Activated T-cell treated with anti-CD3 and anti-CD28 coated beads, Interleukin-2, amount 50 U/mL, for 48 hours (primary cell): ENCODE measurements at regions not wholly inside any gene's neighbourhood (a gene's known extent, or its start where the extent isn't known, plus 50 kb on each side); places are given as distances from the start of the nearest gene placed in this dataset.
"Not testable (repeated sequence)": the region's sequence is repeated elsewhere in the genome, so short reads cannot be mapped to it uniquely, and the experiment has no call there.

ENCODE experiments used
- DNase-seq, 2 experiments: peaks; one replicate each; pipeline ENCODE4 v3.0.0-alpha.2; 2020

DNA sequence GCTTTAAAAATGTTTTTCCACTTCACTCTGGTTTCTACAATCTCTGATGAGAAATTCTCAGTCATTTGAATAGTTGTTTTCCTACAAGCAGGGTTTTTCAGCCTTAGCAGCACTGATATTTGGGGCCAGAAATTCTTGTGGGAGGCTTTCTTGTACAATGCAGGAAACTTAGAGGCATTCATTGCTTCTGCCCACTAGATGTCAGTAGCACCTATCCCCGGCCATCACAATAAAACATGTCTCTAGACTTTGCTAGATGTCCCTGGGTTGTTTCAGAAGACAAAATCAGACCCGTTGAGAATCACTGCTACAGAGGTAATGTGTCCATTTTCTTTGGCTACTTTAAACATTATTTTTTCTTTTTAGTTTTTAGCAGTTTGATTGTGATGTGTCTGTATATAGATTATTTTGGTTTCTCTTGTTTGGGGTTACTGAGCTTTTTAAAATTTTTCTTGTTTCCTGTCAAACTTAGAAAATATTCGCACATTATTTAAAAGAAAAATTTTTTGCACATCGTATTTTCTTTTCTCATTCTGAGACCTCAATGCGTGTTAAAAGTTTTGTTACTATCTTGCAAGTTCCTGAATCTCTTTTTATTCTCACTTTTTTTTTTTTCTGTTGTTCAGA, 60.8 kb upstream of the CCDC179 start:
- peak in 1 of 2 experiments; percentile 17 for DNase-seq

DNA sequence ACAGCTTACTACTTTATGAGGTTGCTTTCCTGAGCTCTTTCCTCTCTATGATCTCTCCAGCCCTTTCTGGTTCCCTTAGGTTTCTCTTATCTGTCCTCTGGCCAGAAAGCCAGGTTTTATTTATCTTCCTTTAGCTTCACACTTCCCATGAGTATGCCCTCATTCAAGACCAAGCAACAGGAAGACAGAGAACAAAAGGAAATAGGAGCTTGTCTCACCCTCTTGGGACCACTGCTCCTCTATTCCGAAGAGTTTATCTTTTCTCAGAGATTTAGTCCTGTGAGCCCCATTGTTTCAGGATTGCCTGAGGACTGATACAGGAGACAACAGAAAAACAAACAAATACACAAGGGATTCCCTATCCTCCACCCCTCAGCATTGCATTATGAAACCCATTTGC, 62.4 kb upstream of the CCDC179 start:
- DNase-seq, result no peak

- DNase-seq, result no peak
These were observed 63.3 kb upstream of the CCDC179 start for GRCh38 chr11:22923561-22923960.

GRCh38 chr11:22926341-22926740, 66.1 kb upstream of the CCDC179 start:
- DNase-seq, result no peak

- DNase-seq, result no peak
These were observed 67.5 kb upstream of the CCDC179 start for GRCh38 chr11:22927793-22928192.

DNA sequence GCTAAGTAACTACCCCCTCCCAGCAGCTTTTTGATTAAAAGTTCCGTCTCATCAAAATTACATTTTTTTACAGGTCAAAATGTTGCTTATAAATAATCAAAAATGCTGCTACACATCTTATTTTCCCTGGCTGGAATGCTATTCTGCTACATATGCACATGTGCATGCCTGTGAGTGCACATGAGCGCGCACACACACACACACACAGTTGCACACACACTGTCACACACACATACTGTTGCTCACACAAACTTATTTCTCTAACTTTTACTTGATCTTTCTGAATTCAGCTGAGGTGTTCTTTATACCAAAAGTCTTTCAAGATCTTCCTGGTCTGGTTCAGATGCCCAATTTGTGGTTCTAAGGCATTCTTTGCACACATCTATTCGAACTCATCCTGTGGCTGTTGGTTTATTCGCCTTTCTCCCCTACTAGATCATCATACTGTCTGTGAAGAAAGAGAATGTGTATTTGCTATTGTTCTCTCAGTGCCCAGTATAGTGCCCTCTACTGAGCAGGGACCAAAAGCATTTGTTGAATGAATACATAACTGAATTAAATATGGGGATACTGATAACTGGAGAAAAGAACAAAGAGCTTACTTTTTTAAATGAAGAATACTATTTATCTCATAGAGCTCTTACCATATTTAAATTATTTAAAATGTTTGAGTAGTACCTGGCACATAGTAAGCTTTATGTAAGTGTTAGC, 68.1 kb upstream of the CCDC179 start:
- no peak for DNase-seq

DNA sequence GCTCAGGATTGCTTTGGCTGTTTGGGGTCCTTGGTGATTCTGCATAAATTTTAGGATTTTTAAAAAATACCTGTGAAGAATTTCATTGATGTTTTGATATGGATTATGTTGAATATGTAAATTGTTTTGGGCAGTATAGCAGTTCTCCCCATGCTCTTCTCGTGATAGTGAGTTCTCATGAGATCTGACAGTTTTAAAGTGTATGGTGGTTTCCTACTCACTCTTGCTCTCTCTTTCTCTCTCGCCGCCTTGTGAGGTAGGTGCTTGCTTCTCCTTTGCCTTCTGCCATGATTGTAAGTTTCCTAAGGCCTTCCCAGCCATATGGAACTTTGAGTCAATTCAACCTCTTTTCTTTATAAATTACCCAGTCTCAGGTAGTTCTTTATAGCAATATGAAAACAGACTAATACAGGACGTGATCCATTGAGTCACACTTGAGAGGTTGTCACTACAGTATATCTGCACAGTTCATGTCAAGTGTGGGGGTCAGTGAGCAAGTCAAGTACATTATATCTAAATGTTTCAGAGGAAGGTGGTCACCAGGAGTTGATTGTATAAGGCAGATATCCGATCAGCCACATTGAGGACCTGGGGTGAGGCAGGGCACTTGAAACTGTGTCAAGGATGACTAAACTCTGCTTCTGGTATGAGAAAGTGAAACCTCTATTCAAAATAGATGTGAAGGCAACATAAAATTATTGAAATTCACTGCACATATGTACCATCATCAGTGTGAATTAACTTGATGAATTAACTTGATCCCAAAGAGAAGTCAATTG, 70.7 kb upstream of the CCDC179 start:
- DNase-seq, result no peak

DNA sequence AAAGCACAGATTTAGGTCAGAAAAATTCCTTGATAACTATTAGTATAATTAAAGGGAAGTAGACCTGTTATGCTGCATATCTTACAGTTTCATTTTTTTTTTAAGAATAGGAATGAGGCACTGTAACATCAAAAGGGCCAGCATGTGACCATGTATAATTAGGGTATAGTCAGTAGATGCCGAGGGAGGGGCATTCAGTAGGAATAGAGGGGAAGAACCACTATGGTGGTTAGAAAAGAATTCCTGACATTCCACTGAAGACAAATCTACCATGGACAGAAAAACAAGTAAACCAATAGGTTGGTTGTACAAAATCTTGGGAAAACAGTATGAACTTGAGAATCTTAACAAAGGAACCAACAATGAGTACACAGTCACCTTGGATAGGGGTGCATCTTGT, 78.4 kb upstream of the CCDC179 start:
- DNase-seq, result no peak

DNA sequence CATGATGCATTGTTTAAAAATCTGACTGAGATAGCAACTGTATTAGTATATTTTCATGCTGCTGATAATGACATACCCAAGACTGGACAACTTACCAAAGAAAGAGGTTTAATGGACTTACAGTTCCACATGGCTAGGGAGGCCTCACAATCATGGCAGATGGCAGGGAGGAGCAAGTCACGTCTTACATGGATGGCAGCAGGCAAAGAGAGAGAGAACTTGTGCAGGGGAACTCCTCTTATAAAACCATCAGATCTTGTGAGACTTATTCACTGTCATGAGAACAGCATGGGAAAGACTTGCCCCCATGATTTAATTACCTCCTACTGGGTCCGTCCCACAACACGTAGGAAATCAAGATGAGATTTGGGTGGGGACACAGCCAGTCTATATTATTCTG, 81.3 kb upstream of the CCDC179 start:
- not testable (repeated sequence) for DNase-seq

DNA sequence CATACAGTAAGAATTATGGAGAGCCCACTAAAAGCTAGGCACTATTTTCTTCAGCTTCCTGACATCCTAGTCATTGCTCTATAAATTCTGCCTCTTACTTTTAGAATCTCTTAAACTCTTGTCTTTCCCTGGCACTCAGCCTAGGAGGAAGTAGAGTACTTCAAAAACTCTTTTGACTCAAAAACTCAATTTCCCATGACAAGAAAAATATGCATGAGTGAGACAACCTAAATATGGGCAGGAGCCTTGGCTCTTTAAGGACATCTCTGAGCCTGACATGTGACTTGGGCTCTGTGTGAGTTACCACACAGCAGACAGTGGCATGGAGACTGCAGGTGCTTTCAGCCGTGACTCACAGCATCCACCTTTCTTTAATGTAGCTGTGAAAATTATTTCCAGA, 97.5 kb upstream of the CCDC179 start:
- no peak for DNase-seq

DNA sequence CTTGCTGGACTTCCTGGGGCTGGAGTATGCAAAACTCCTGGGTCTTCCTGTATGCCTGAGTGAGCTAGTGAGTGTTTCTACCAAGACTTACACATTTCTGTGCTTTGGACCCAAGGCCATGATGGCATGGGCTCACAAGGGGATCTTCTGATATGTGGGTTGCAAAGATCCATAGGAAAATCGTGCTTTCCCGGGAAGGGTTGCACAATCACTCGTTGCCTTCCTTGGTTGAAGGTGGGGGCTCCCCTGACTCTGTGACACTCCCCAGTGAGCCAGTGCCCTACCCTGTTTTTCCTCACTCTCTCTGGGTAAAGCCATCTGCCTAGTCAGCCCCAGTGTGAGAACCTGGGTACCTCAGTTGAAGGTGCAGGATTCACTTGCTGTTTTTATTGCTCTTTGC, 114.0 kb upstream of the CCDC179 start:
- no peak for DNase-seq

GRCh38 chr11:22976146-22976545, 115.9 kb upstream of the CCDC179 start:
- DNase-seq, result peak; percentile 16 to 24

GRCh38 chr11:22982903-22983302, 122.6 kb upstream of the CCDC179 start:
- DNase-seq, result no peak

DNA sequence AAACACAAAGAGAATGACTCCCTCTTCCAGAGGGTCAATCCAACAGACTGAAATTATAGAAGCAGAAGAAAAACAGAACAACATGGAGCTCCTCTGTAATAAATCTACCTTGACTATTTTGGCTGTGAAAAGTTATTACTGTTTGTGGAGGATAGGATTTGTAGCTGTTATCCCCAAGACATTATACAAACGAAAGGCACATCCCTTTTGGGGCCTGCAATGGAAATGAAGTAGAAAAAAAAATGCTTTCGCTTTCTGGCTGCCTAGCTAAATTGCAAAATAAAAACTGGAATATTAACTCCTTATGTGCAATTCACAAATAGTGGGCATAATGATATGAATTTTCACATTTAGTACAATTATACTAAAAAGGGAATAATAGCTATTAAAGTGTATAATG, 123.8 kb upstream of the CCDC179 start:
- no peak for DNase-seq

DNA sequence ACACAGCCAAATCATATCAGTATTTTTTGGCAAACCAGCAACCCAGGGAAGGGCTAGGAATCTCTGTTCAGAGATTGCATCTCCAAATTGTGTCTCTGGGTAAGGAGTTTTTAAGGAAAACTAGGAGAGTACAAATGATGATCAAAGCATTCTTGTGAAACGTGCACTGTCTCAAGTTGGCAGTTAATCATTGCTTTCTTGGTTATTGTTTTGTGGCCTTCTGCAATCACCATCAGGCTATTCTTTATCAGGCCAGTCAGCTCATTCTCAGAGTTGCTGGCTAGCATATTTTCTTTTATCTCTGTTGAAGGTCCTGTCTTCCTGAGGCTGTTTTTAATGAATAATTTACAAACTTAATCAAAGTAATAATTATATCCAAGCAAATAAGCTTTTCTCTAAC, 129.1 kb upstream of the CCDC179 start:
- no peak for DNase-seq

- no peak for DNase-seq
These were observed 130.9 kb upstream of the CCDC179 start for GRCh38 chr11:22991196-22991595.

- no peak for DNase-seq
These were observed 146.5 kb upstream of the CCDC179 start for GRCh38 chr11:23006730-23007129.

- DNase-seq, result no peak
These were observed 150.6 kb upstream of the CCDC179 start for GRCh38 chr11:23010790-23011335.

GRCh38 chr11:23012930-23013329, 152.7 kb upstream of the CCDC179 start:
- no peak for DNase-seq

DNA sequence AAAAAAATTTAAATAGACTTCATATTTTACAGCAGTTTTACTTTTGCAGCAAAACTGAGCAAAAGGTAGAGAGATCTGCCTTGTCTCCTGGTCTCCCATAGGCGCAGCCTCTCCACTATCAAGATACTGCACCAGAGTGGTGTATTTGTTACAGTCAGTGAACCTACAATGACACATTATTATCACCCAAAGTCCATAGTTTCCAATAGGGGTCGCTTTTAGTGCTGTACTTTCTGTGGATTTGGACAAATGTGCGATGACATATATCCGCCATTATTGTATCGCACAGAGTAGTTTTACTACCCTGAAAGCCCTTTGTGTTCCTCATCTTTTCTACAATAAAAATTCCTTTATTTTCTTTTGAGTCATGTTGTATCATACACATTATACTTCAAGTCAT, 153.2 kb upstream of the CCDC179 start:
- no peak for DNase-seq

DNA sequence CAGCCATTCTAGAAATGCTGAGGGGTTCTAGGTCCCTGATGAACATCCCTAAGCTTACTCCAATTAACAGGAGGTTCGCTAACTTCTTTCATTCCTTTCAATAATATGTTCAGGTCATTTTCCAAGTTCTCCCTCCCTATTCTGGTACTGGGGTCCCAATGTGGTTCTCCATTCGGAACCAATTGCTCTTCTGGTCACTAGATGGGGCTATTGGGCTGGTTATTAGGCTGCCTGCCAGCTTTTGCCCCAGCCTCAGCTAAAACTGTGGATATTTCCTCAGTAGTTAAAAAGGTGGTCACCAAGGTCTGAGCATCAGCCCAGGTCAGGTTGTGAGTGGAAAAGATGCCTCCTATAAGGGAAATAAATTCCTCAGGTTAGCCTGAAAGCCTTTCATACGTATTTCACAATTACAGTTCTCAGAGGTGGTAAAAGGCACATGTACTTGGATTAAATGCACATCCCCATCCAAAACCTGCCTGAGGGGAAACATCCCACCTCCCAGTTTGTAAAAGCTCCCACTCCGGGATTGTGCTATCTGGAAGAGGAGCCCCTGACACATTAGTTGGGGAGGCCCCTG, 161.1 kb upstream of the CCDC179 start:
- no peak for DNase-seq

DNA sequence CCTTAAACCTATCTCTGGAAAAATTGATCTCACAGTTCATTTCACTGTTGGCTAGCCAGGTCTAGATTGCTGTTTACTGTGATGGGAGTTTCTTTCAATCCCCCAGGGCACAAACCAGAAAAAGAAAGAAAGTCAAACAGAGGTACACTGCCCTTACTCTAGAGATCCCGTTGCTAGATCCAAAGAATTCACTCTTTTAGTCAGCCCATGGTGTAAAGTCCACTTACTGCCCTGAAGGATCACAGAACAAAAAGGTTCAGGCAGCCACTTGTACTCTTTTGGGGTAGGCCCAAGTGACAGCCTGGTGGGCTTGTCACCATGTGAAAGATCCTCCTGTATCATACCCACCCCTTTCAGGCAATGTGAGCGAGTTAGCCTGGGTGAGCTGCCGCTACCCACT, 162.6 kb upstream of the CCDC179 start:
- no peak for DNase-seq

DNA sequence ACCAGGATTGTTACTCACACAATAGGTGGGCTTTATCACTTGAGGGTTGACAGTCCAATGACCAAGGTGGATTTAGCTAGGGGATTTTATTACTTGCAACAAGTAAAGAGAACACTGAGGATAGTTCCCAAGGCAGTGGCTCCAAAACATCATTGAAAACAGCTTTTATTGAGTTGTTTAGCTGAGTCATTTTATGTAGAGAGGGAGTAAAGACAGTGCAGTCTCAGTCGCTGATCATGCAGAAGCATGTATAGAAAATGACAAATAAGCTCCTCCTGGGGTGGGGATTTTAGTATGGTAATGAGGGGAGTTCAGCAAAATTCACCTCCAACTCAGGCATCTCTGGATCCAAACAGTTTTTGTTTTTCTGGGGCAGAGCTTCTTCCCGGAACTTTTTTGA, 163.0 kb upstream of the CCDC179 start:
- DNase-seq, result no peak
